Skin of body (tissue), 1 donor: ENCODE measurements at regions not wholly inside any gene's neighbourhood (a gene's known extent, or its start where the extent isn't known, plus 50 kb on each side); places are given as distances from the start of the nearest gene placed in this dataset.
"Not testable (repeated sequence)": the region's sequence is repeated elsewhere in the genome, so short reads cannot be mapped to it uniquely, and the experiment has no call there.

ENCODE experiments used
- DNase-seq: peaks from one replicate; lab custom pipeline; 2025; lab: John Stamatoyannopoulos, UW

- DNase-seq = no peak
These were observed 373.7 kb upstream of the SYT1 start for GRCh38 chr12:78490861-78491260.

DNA sequence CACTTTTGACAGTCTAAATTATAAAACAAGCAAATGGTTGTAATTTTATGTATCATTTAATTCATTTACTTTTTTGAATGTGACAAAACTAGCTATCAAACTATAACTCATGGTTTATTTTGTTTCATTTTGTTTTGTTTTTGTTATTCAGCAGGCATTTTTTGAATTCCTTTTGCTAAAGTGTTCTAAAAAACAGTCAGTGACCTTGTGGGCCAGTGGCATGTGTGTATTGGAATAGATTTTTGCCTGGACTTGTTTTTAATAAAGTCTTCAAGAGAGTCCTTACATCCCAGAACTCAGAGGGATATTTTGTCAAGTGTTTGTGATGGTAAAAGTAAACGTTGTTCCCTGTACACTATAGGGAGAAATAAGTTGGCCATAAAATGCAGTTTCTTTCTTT is 369.7 kb upstream of the SYT1 start:
- no peak for DNase-seq

DNA sequence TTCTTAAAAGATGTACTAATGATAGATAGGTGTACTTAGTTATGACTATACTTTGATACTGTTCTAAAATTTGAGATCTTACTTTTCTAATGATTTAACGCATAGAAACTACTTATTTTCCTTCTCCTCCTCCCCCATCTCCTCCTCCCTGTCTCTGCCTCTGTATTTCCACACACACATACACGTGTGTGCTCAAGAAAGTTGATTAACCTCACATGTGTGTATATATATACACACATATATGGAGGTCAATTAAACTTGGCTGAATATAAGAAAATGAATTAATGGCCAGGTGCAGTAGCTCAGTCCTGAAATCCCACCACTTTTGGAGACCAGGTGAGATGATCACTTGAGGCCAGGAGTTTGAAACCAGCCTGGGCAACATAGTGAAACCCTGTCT is 362.7 kb upstream of the SYT1 start:
- no peak for DNase-seq

DNA sequence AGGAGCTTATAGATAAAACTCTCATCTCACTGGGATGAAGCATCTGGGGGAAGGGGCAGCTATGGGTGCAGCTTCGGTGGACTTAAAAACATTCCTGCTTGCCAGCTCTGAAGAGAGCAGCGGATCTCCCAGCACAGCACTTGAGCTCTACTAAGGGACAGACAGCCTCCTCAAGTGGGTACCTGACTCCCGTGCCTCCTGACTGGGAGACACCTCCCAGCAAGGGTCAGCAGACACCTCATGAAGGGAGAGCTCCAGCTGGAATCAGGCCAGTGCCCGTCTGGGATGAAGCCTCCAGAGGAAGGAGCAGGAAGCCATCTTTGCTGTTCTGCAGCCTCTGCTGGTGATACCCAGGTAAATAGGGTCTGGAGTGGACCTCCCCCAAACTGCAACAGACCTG is 345.2 kb upstream of the SYT1 start:
- no peak for DNase-seq

GRCh38 chr12:78530100-78530765 is 334.3 kb upstream of the SYT1 start:
- no peak for DNase-seq

- no peak for DNase-seq
These were observed 332.6 kb upstream of the SYT1 start for GRCh38 chr12:78531831-78532458.

- DNase-seq = no peak
These were observed 330.3 kb upstream of the SYT1 start for GRCh38 chr12:78534311-78534710.

- no peak for DNase-seq
These were observed 323.8 kb upstream of the SYT1 start for GRCh38 chr12:78540606-78541336.

- no peak for DNase-seq
These were observed 313.7 kb upstream of the SYT1 start for GRCh38 chr12:78550831-78551230.

- DNase-seq = no peak
These were observed 308.8 kb upstream of the SYT1 start for GRCh38 chr12:78555802-78556201.

DNA sequence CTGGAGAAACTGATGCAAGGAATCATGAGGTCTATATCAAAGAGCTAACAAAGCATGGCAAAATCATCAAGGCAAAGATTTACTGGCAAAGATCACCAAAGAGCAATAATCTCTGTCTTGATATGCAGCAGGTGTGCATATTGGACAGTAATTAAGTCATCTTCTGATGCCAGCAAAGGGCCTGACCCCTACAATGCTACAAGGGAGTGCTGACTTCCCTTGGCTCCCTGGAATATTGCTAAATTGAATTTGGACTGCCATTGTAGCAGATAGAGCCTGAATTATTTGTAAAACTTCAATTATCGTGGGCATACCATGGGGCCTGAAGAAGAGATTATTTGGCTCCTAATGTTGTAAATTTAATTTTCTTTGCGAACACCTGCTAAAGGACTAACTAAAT is 307.9 kb upstream of the SYT1 start:
- no peak for DNase-seq

- DNase-seq = no peak
These were observed 305.2 kb upstream of the SYT1 start for GRCh38 chr12:78559416-78559815.

DNA sequence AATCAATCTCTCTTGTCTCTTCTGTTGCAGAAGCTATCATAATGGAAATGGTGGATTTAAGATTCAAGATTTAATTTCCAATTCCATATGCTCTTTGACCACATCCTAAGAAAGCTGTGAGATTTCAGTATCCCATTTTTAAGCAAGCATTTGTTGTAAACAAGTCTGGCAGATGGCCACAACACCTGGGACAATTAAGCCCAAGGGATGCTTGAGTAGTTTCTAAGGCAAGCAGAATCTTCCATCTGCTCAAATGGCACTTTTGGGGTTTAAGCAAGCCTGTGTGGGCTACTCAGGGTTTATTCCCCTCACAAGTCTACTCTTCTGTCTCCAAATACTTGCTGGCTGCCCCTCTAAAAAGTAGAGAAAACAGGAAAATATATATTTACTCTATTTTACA is 304.7 kb upstream of the SYT1 start:
- DNase-seq = no peak

DNA sequence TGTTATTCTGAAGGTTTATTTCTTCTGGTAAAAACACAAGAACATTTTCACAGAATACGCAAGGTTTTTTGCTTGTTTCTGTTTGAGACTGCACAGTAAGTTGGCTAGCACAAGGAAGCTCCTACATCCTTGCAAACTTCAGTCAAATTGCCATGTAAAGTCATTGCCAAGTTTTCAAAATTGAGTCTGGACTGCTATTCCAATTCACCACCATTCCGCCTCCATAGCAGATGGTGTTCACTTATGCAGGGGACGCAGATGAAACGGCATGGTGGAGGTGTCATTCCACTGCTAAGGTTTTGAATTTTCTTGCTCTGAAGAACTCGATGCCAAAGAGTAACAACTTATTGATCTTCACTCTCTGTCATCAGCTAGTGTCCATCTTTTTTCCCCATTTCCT is 303.9 kb upstream of the SYT1 start:
- no peak for DNase-seq

GRCh38 chr12:78562368-78563205 is 302.0 kb upstream of the SYT1 start:
- DNase-seq = no peak

GRCh38 chr12:78563826-78564225 is 300.7 kb upstream of the SYT1 start:
- DNase-seq = no peak

GRCh38 chr12:78566456-78566855 is 298.1 kb upstream of the SYT1 start:
- DNase-seq = no peak

- DNase-seq = no peak
These were observed 296.1 kb upstream of the SYT1 start for GRCh38 chr12:78568321-78569020.

DNA sequence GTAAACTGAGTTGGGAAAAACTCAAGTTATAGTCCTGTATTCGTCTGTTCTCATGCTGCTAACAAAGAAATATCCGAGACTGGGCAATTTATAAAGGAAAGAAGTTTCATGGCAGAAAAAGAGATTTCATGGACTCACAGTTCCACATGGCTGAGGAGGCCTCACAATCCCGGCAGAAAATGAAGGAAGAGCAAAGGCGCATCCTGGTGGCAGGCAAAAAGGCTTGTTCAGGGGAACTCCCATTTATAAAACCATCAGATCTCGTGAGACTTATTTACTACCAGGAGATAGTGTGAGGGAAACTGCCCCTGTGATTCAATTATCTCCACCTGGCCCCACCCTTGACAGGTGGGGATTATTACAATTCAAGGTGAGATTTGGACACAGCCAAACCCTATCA is 292.6 kb upstream of the SYT1 start:
- DNase-seq = no peak

DNA sequence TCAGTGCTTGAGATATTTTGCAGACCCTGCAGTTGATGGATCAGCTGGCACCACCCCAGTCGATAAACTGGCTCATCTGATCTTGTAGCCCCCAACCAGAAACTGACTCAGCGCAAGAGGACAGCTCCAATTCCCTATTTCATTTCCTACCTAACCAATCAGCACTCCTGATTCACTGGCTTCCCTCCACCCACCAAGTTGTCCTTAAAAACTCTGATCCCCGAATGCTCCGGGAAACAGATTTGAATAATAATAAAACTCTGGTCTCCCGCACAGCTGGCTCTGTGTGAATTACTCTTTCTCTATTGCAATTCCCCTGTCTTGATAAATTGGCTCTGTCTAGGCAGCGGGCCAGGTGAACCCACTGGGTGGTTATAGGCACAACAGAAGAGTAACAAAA is 289.4 kb upstream of the SYT1 start:
- not testable (repeated sequence) for DNase-seq

DNA sequence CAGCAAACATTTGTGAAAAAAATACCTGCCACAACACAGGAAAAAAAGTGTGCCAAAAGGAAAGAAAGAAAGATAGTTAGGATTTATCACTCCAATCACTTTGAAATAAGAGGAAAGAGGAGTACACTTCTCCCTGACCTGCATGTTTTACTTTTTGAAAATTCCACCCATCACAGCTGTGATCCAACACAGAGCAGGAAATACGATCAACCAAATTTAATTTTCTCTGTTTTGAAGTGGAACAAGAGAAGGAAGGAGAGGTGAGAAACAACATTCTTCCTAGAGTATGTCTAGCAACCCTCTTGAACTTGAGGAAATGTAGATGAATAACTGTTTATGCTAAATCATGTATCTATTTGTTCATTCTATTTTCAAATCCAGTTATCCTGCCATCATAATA is 284.7 kb upstream of the SYT1 start:
- DNase-seq = no peak
